ENCODE measurements at regions not wholly inside any gene's neighbourhood (a gene's known extent, or its start where the extent isn't known, plus 50 kb on each side); places are given as distances from the start of the nearest gene placed in this dataset.

DNA sequence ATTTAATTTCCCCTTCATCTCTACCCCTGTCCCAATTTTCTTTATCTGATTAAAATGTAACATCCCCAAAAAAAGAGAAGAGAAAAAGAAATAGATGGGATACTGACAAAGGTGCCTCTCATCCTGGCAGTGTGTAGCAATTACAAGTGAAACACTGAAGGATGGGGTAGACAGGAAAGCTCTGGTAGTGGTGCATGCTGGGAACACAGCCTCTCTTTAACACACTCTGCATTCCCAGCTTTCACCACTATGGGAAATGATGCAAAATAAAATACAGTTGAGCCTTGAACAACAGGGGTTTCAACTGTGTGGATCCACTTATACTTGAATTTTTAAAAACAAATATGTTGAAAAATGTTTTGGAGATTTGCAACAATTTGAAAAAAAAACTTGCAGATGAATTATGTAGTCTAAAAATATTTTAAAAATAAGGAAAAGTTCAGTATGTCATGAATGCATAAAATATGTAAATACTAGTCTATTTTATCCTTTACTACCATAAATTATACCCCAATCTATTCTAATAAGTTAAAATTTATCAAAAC lies 239.2 kb upstream of the DDX53 start:
- TF ChIP-seq POLR2A (IDR thresholded peaks at IDR 0.05): no peak
- TF ChIP-seq, protein P1, sequence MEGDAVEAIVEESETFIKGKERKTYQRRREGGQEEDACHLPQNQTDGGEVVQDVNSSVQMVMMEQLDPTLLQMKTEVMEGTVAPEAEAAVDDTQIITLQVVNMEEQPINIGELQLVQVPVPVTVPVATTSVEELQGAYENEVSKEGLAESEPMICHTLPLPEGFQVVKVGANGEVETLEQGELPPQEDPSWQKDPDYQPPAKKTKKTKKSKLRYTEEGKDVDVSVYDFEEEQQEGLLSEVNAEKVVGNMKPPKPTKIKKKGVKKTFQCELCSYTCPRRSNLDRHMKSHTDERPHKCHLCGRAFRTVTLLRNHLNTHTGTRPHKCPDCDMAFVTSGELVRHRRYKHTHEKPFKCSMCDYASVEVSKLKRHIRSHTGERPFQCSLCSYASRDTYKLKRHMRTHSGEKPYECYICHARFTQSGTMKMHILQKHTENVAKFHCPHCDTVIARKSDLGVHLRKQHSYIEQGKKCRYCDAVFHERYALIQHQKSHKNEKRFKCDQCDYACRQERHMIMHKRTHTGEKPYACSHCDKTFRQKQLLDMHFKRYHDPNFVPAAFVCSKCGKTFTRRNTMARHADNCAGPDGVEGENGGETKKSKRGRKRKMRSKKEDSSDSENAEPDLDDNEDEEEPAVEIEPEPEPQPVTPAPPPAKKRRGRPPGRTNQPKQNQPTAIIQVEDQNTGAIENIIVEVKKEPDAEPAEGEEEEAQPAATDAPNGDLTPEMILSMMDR (IDR thresholded peaks at IDR 0.05): no peak

Data from uterus (tissue), 2 donors.